ENCODE measurements at regions not wholly inside any gene's neighbourhood (a gene's known extent, or its start where the extent isn't known, plus 50 kb on each side); places are given as distances from the start of the nearest gene placed in this dataset.

GRCh38 chr5:20305463-20305862, 317.5 kb upstream of the CDH18 start:
- TF ChIP-seq, protein P1, sequence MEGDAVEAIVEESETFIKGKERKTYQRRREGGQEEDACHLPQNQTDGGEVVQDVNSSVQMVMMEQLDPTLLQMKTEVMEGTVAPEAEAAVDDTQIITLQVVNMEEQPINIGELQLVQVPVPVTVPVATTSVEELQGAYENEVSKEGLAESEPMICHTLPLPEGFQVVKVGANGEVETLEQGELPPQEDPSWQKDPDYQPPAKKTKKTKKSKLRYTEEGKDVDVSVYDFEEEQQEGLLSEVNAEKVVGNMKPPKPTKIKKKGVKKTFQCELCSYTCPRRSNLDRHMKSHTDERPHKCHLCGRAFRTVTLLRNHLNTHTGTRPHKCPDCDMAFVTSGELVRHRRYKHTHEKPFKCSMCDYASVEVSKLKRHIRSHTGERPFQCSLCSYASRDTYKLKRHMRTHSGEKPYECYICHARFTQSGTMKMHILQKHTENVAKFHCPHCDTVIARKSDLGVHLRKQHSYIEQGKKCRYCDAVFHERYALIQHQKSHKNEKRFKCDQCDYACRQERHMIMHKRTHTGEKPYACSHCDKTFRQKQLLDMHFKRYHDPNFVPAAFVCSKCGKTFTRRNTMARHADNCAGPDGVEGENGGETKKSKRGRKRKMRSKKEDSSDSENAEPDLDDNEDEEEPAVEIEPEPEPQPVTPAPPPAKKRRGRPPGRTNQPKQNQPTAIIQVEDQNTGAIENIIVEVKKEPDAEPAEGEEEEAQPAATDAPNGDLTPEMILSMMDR (optimal IDR thresholded peaks at IDR 0.05 in 1 of 3, IDR thresholded peaks at IDR 0.05 in 1 of 3, conservative IDR thresholded peaks at IDR 0.05 in 1 of 3; ENCODE audit: extremely low read depth in 1 of 3, insufficient read depth in 2 of 3, low read length in 3 of 3) = no peak
- TF ChIP-seq EZH2 (IDR thresholded peaks at IDR 0.05; ENCODE audit: low read length) = no peak
